RWPE2 (cell line): ENCODE measurements at regions not wholly inside any gene's neighbourhood (a gene's known extent, or its start where the extent isn't known, plus 50 kb on each side); places are given as distances from the start of the nearest gene placed in this dataset.

Experiments used
- ATAC-seq: fragments of 200-7000 bp; cut with Tn5 transposase; 3 replicates; pipeline ENCODE4 v1.9.1; 2021; ENCODE audit warnings: low read depth
- DNase-seq: peaks from one replicate; pipeline ENCODE4 v3.0.0-alpha.2; 2020; ENCODE audit warnings: low spot score
- H3K27ac ChIP-seq: fragments of 450-650 bp; 2 replicates; pipeline ENCODE4 v1.5.1; 2017; ENCODE audit warnings: mild to moderate bottlenecking; ENCODE audit not compliant: poor library complexity, severe bottlenecking
- H3K27me3 ChIP-seq: fragments of 250-450 bp; sonication (Bioruptor Pico); 2 replicates; pipeline ENCODE4 v1.5.1; 2021; ENCODE audit warnings: mild to moderate bottlenecking, moderate library complexity; ENCODE audit not compliant: insufficient read depth, poor library complexity, severe bottlenecking
- H3K36me3 ChIP-seq: fragments of 250-450 bp; sonication (Bioruptor Pico); 2 replicates; pipeline ENCODE4 v1.5.1; 2020; ENCODE audit warnings: low read depth, mild to moderate bottlenecking, moderate library complexity
- H3K4me1 ChIP-seq: fragments of 250-450 bp; sonication (Bioruptor Pico); 2 replicates; pipeline ENCODE4 v1.5.1; 2021; ENCODE audit warnings: mild to moderate bottlenecking, moderate library complexity; ENCODE audit not compliant: insufficient read depth, poor library complexity, severe bottlenecking
- H3K4me3 ChIP-seq: fragments of 250-450 bp; sonication (Bioruptor Pico); 2 replicates; pipeline ENCODE4 v1.5.1; 2021; ENCODE audit warnings: mild to moderate bottlenecking, moderate library complexity; ENCODE audit not compliant: severe bottlenecking
- H3K9me3 ChIP-seq: fragments of 250-450 bp; sonication (Bioruptor Pico); 2 replicates; pipeline ENCODE4 v1.5.1; 2021; ENCODE audit warnings: mild to moderate bottlenecking, moderate library complexity; ENCODE audit not compliant: severe bottlenecking
- TF ChIP-seq, protein P1 (sequence below): fragments of 450-650 bp; IDR thresholded peaks from one replicate; pipeline ENCODE4 v1.5.1; 2017; ENCODE audit warnings: mild to moderate bottlenecking, moderate library complexity; ENCODE audit not compliant: poor library complexity, severe bottlenecking

DNA sequence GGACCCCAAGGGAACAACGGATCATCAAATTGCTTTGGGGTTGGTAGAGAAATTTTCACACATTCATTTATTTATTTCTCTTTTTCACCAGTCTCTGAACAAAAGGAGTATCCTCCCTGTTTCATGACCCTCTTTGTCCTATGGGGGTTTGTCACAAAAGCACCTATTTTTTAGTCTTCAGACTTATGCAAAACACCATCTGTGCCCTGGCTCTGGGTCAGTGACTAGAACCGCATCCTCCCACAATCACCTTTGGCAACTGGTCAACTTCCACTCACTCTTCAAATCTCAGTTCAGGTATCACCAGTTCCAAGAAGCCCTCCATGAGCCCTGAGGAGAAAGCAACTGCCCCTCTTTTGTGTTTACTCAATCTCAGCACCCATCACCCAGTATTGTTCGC, 395.7 kb downstream of the CDK5RAP2 start:
- Histone ChIP-seq H3K9me3 (no peaks in the 10 kb centered on the region), H3K4me1 (no peaks in the 10 kb centered on the region), H3K36me3 (no peaks in the 10 kb centered on the region), H3K27ac (no peak overlapping the region), H3K4me3 (no peak overlapping the region), H3K27me3 (no peaks in the 10 kb centered on the region)
- DNase-seq, result no peak
- TF ChIP-seq, protein P1, sequence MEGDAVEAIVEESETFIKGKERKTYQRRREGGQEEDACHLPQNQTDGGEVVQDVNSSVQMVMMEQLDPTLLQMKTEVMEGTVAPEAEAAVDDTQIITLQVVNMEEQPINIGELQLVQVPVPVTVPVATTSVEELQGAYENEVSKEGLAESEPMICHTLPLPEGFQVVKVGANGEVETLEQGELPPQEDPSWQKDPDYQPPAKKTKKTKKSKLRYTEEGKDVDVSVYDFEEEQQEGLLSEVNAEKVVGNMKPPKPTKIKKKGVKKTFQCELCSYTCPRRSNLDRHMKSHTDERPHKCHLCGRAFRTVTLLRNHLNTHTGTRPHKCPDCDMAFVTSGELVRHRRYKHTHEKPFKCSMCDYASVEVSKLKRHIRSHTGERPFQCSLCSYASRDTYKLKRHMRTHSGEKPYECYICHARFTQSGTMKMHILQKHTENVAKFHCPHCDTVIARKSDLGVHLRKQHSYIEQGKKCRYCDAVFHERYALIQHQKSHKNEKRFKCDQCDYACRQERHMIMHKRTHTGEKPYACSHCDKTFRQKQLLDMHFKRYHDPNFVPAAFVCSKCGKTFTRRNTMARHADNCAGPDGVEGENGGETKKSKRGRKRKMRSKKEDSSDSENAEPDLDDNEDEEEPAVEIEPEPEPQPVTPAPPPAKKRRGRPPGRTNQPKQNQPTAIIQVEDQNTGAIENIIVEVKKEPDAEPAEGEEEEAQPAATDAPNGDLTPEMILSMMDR, result no peak
- ATAC-seq, result no peak

DNA sequence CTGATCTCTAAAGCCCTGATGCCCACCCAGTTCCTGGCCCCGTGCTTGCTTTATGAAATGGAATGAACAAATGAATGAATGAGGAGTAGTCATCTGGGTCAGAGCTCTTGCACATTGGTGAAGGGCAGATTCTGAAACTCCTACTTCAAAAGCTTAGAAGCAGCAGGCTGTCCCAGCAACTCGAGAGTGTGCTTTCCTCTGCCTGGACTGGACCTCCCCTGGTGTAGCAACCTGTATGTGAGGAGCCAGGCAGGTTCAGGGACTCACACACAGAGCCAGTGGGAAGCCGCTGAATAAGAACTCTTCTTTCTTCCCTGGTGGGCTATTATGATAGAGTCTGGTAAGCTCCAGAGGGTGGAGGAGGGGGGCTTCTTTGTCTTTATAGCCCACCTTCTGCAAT, 396.4 kb downstream of the CDK5RAP2 start:
- H3K27me3 ChIP-seq, result no peaks in the 10 kb centered on the region
- H3K9me3 ChIP-seq, result no peaks in the 10 kb centered on the region
- no peaks in the 10 kb centered on the region for H3K4me1 ChIP-seq
- no peak overlapping the region for H3K4me3 ChIP-seq
- TF ChIP-seq, protein P1, result no peak
- DNase-seq (no peak), ATAC-seq (no peak)
- H3K36me3 ChIP-seq, result no peaks in the 10 kb centered on the region
- H3K27ac ChIP-seq, result no peak overlapping the region

DNA sequence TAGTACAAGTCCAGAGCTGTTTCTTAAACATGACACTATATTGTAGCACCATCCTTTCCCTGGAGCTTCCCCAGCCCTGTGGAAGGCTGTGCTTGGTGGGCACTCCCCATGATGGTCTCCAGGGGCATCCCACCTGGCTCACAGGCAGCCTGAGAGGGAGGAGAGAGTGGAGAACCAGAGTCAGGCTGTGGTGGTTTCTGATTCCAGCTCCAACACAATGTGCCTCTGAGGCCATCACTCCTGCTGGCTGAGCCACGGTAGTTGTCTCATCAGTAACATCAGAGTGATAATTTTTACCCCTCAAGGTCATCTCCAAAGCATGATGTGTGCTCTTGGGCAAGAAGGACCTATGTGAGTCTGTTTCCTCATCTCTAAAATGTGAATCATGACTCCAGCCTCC, 398.0 kb downstream of the CDK5RAP2 start:
- Histone ChIP-seq H3K4me1 (no peaks in the 10 kb centered on the region), H3K27ac (no peak overlapping the region), H3K36me3 (no peaks in the 10 kb centered on the region), H3K27me3 (no peaks in the 10 kb centered on the region), H3K4me3 (no peak overlapping the region), H3K9me3 (no peaks in the 10 kb centered on the region)
- TF ChIP-seq, protein P1, result no peak
- no peak for ATAC-seq
- DNase-seq, result no peak

DNA sequence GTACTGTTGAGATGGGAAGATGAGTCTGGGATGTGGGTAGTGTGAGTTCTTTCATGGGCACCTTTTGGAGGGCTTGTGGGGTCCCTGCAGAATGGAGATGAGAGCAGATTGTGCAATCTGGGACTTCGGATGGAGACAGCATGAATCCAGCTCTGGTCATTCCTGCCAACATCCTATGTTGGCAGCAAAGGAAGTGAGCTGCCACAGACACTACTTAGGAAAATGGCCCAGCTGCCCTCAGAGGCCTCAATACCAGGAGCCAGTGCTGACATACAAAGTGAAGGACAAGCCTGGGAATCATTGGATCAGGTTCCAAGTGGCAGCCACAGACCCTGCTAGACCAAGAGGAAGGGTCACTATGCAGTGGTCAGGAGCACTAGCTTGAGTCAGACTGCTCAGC, 402.8 kb downstream of the CDK5RAP2 start:
- H3K27me3 ChIP-seq, result no peaks in the 10 kb centered on the region
- no peaks in the 10 kb centered on the region for H3K4me1 ChIP-seq
- ATAC-seq (no peak), DNase-seq (no peak)
- no peak overlapping the region for H3K27ac ChIP-seq
- H3K9me3 ChIP-seq, result no peaks in the 10 kb centered on the region
- TF ChIP-seq, protein P1, result no peak
- no peak overlapping the region for H3K4me3 ChIP-seq
- no peaks in the 10 kb centered on the region for H3K36me3 ChIP-seq

DNA sequence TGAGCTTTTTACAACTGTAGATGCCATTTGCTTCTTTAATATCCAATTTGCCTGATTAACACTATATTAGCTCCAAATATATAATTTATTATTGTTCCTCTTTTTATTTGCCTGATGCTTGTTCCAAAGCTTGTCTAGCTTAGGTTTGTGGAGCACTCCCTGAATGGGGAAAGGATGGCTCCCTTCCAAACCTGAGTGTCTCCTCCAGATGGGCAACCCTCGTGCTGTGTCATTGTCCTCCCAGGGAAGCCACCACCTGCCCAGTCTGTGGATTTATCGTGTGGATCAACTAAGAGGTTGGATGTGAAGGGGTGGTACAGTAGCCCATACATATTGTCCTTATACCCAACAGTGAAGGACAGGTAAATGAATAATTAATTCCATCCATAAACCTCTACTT, 404.9 kb downstream of the CDK5RAP2 start:
- H3K27ac ChIP-seq, result no peak overlapping the region
- DNase-seq, result no peak
- no peaks in the 10 kb centered on the region for H3K9me3 ChIP-seq
- no peaks in the 10 kb centered on the region for H3K27me3 ChIP-seq
- H3K36me3 ChIP-seq, result no peaks in the 10 kb centered on the region
- no peaks in the 10 kb centered on the region for H3K4me1 ChIP-seq
- TF ChIP-seq, protein P1, result no peak
- ATAC-seq, result no peak
- no peak overlapping the region for H3K4me3 ChIP-seq
